Glutamatergic neuron (in vitro differentiated cells): ENCODE measurements at regions not wholly inside any gene's neighbourhood (a gene's known extent, or its start where the extent isn't known, plus 50 kb on each side); places are given as distances from the start of the nearest gene placed in this dataset.

Experiments
- DNase-seq: peaks from one replicate; pipeline ENCODE4 v3.0.0; 2022
- H3K27ac Mint-ChIP-seq: one replicate; pipeline ENCODE4 v1.8.0; 2020; ENCODE audit warnings: mild to moderate bottlenecking, mixed read lengths, inconsistent platforms; ENCODE audit not compliant: unreplicated experiment
- H3K27me3 Mint-ChIP-seq: one replicate; pipeline ENCODE4 v1.8.0; 2020; ENCODE audit warnings: mild to moderate bottlenecking, moderate library complexity, mixed read lengths, inconsistent platforms; ENCODE audit not compliant: unreplicated experiment
- H3K36me3 Mint-ChIP-seq: one replicate; pipeline ENCODE4 v1.8.0; 2020; ENCODE audit warnings: mild to moderate bottlenecking, mixed read lengths, inconsistent platforms; ENCODE audit not compliant: unreplicated experiment
- H3K4me1 Mint-ChIP-seq: one replicate; pipeline ENCODE4 v1.8.0; 2020; ENCODE audit warnings: mild to moderate bottlenecking, low read depth, mixed read lengths, inconsistent platforms; ENCODE audit not compliant: unreplicated experiment
- H3K4me3 Mint-ChIP-seq: one replicate; pipeline ENCODE4 v1.8.0; 2020; ENCODE audit warnings: mild to moderate bottlenecking, mixed read lengths, inconsistent platforms; ENCODE audit not compliant: unreplicated experiment
- H3K9me3 Mint-ChIP-seq: one replicate; pipeline ENCODE4 v1.8.0; 2020; ENCODE audit warnings: mild to moderate bottlenecking, moderate library complexity, mixed read lengths, inconsistent platforms; ENCODE audit not compliant: unreplicated experiment
- TF ChIP-seq, protein P1 (sequence below): fragments of 200-600 bp; sonication (generic); IDR thresholded peaks from one replicate; pipeline ENCODE4 v1.5.0; 2021; ENCODE audit not compliant: partially characterized antibody, unreplicated experiment

DNA sequence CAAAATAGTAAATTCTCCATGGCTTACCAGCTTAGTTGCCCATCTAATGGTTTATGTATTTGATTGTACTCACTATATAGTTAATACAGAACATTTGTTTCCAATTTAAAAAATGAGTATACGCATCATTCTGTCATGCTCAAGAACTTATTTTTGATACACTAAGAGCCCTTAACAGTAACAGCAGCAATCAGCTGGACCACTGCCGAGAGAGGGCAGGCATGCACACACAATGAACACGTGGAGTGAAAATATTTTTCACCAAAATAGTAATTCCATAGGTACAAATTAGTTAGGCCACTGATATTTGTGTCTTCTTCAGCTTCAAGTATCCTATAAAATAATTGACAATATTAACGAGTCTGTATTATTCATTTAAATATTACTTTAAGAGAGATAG, 109.9 kb downstream of the KLF12 start:
- Mint-ChIP-seq H3K4me3 (no peak overlapping the region), H3K27me3 (no peaks in the 10 kb centered on the region), H3K36me3 (no peaks in the 10 kb centered on the region), H3K9me3 (peaks cover 3% of the 10 kb centered on the region), H3K4me1 (peaks cover 8% of the 10 kb centered on the region), H3K27ac (no peak overlapping the region)
- TF ChIP-seq, protein P1, sequence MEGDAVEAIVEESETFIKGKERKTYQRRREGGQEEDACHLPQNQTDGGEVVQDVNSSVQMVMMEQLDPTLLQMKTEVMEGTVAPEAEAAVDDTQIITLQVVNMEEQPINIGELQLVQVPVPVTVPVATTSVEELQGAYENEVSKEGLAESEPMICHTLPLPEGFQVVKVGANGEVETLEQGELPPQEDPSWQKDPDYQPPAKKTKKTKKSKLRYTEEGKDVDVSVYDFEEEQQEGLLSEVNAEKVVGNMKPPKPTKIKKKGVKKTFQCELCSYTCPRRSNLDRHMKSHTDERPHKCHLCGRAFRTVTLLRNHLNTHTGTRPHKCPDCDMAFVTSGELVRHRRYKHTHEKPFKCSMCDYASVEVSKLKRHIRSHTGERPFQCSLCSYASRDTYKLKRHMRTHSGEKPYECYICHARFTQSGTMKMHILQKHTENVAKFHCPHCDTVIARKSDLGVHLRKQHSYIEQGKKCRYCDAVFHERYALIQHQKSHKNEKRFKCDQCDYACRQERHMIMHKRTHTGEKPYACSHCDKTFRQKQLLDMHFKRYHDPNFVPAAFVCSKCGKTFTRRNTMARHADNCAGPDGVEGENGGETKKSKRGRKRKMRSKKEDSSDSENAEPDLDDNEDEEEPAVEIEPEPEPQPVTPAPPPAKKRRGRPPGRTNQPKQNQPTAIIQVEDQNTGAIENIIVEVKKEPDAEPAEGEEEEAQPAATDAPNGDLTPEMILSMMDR, result no peak
- DNase-seq, result no peak

DNA sequence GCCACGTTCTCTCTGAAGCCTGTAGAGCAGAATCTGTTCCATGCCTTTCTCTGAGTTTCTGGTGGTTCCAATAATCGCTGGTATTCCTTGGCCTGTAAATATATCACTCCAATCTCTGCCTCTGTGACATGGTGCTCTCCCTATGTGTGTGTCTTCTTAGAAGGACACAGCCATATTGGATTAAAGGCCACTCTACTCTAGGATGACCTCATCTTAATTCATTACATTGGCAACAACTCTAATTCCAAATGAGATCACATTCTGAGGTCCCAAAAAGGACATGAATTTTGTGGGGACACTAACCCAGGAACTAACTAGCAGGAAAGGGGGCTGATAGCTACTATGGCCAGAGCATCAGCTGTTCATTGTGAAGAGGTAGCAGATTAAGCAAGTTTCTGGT, 110.7 kb downstream of the KLF12 start:
- Mint-ChIP-seq H3K27ac (no peak overlapping the region), H3K4me1 (peaks cover 8% of the 10 kb centered on the region), H3K4me3 (no peak overlapping the region), H3K27me3 (no peaks in the 10 kb centered on the region), H3K9me3 (peaks cover 3% of the 10 kb centered on the region), H3K36me3 (no peaks in the 10 kb centered on the region)
- TF ChIP-seq, protein P1, result no peak
- no peak for DNase-seq

DNA sequence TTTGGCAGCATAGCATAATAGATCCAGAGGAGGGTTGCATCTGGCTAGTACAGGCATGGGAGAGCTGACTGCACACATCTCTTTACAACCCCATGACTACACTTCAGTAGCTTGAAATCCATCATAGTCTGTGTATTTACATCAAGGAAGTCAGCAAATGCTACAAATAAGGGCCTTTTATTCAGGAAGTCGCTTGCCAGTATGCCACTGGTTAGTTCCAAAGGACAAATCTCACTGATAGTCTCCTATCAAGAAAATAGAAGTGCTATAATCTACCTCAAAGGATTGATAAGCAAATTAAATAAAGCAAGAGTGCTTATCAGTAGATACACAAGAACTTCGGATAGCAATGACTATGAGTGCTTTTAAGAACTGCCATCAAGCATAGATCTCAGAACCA, 112.7 kb downstream of the KLF12 start:
- H3K9me3 Mint-ChIP-seq, result peaks cover 3% of the 10 kb centered on the region

DNA sequence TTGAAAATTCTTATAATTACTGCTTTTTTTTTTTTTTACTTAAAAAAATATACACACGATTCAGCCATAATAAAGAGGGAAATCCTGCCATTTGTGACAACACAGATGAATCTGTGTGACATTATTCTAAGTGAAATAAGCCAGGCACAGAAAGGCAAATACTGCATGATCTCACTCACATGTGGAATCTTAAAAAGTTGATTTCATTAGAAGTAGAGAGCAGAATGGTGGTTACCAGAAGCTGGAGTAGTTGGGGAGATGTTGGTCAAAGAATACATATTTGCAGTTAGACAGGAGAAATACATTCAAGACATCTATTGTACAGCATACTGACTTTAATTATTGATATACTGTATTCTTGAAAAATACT, 116.2 kb downstream of the KLF12 start:
- TF ChIP-seq, protein P1, result no peak

More for the DNA sequence above, 112.7 kb downstream of the KLF12 start:
- no peak for DNase-seq
- Mint-ChIP-seq H3K27me3 (no peaks in the 10 kb centered on the region), H3K27ac (no peak overlapping the region), H3K4me3 (no peak overlapping the region), H3K36me3 (no peaks in the 10 kb centered on the region), H3K4me1 (peaks cover 4% of the 10 kb centered on the region)
- TF ChIP-seq, protein P1, result no peak

DNA sequence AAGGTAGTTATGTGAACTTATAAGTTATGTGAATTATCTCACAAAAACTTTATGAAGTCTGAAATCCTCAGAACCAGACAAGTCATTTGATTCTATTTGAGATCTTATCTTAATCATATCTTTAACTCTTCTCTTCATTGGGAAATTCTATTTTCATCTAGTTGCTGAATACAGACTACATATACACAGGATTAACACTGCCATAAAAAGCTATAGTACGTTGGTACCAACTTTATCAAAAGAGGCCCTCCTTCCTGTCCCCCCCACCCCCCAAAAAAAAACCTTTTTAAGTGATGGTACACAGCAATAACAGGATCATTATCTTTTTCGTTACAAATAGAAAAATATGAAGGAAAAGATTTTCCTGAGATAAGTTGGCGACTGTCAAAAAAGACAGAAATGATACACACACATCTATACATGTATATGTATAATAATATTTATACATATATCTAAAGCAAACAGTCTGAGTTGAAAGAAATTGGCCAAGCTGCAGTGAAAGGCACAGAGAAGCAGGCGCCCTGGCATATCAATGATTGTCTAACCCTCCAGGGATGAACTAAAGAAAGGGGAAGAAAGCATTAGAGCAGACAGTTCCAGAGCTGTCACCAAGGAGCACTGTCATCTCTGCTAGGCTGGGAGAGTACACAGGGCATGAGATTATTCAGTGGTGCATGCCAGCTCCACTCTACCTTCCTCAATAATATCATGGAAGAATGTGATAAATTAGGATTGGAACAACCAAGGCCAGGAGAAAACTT, 116.7 kb downstream of the KLF12 start:
- H3K4me1 Mint-ChIP-seq, result peaks cover 4% of the 10 kb centered on the region
- no peaks in the 10 kb centered on the region for H3K9me3 Mint-ChIP-seq
- H3K36me3 Mint-ChIP-seq, result no peaks in the 10 kb centered on the region
- H3K4me3 Mint-ChIP-seq, result no peak overlapping the region
- DNase-seq, result no peak
- TF ChIP-seq, protein P1, result no peak
- no peaks in the 10 kb centered on the region for H3K27me3 Mint-ChIP-seq
- no peak overlapping the region for H3K27ac Mint-ChIP-seq

More for the DNA sequence above, 116.2 kb downstream of the KLF12 start:
- H3K9me3 Mint-ChIP-seq, result peaks cover 3% of the 10 kb centered on the region
- no peak overlapping the region for H3K27ac Mint-ChIP-seq
- no peak for DNase-seq
- H3K27me3 Mint-ChIP-seq, result no peaks in the 10 kb centered on the region
- no peak overlapping the region for H3K4me3 Mint-ChIP-seq
- H3K4me1 Mint-ChIP-seq, result peaks cover 4% of the 10 kb centered on the region
- H3K36me3 Mint-ChIP-seq, result no peaks in the 10 kb centered on the region
